ENCODE measurements at regions not wholly inside any gene's neighbourhood (a gene's known extent, or its start where the extent isn't known, plus 50 kb on each side); places are given as distances from the start of the nearest gene placed in this dataset.

DNA sequence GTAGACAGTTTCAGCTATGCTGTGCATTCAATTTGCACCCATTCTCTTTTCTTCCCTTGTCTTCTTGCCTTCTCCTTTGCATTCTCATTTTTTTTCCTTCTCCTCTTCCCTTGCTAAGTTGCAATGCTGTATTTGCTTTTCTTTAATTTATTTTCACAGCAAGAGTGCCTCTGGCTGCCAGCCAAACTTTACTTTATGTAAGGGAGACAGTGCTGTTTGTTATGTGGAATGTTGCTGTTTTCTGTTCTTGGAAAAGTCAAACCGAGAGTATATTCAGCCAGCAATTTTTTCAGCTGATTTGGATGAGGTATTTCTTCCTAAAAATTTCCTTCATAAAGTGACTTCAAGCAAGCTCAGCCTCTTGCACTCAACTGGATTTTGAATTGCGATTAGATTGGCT, 1293.4 kb downstream of the ARAP2 start:
- Histone ChIP-seq H3K9me3 (no peaks in the 10 kb centered on the region), H3K27ac (no peak overlapping the region), H3K4me3 (no peak overlapping the region), H3K27me3 (no peaks in the 10 kb centered on the region), H3K36me3 (no peaks in the 10 kb centered on the region), H3K4me1 (no peaks in the 10 kb centered on the region)
- DNase-seq: no peak
- intact Hi-C loops (cut with DNase I): no loop called here
- TF ChIP-seq, protein P1, sequence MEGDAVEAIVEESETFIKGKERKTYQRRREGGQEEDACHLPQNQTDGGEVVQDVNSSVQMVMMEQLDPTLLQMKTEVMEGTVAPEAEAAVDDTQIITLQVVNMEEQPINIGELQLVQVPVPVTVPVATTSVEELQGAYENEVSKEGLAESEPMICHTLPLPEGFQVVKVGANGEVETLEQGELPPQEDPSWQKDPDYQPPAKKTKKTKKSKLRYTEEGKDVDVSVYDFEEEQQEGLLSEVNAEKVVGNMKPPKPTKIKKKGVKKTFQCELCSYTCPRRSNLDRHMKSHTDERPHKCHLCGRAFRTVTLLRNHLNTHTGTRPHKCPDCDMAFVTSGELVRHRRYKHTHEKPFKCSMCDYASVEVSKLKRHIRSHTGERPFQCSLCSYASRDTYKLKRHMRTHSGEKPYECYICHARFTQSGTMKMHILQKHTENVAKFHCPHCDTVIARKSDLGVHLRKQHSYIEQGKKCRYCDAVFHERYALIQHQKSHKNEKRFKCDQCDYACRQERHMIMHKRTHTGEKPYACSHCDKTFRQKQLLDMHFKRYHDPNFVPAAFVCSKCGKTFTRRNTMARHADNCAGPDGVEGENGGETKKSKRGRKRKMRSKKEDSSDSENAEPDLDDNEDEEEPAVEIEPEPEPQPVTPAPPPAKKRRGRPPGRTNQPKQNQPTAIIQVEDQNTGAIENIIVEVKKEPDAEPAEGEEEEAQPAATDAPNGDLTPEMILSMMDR (IDR thresholded peaks at IDR 0.05): no peak
- ATAC-seq: no peak

DNA sequence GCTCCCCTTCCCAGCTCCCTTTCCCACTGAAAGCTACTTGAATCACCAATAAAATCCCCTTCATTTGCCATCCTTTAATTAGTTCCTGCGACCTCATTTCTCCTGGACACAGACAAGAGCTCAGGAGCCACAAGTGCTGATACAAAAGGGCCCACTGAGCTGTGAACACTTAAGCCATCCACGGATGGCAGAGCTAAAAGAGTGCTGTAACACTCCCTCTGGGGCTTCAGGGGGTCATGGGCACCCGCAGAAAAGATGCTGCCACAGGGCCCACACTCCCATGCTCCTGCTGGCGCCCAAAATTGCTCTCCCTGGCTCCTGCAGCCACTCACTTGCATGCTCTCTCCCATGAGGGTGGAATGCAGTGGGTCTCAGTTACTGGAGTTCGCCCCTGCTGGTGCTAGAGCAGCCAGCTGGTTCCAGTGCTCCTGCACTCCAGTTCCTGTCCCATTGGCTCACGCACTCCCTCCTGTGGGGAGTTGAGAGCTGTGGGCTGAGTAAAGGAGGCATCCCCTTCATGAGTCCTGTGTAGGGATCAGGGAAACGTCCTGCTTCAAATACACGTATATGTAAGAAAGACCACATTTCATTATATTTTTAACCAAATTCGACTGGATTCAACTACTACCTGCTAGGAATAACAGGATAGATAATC, 1291.0 kb downstream of the ARAP2 start:
- ATAC-seq: no peak
- Histone ChIP-seq H3K9me3 (no peaks in the 10 kb centered on the region), H3K4me1 (no peaks in the 10 kb centered on the region), H3K27ac (no peak overlapping the region), H3K4me3 (no peak overlapping the region), H3K36me3 (no peaks in the 10 kb centered on the region), H3K27me3 (no peaks in the 10 kb centered on the region)
- no peak for DNase-seq
- TF ChIP-seq, protein P1 (IDR thresholded peaks at IDR 0.05): no peak
- intact Hi-C loops (cut with DNase I): no loop called here

DNA sequence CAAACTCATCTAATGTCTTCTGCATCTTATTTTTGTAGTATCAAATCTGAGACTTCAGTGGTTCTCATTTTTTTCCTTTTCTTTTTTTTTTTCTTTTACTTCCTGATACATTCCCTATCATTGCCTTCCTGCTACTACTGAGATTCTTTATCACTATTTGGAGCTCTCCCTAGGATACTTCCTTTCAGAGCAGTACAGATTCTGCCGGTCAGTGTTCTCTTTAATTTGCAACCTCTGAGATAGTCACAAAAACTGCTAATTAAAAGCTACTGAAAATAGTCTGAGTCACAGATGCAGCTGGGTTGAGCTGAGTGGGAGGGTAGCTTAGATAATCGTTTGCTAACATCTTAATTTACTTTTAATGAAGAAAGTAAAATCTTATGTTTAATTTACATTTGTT, 1279.7 kb downstream of the ARAP2 start:
- no peak overlapping the region for H3K27ac ChIP-seq
- no peaks in the 10 kb centered on the region for H3K36me3 ChIP-seq
- H3K27me3 ChIP-seq: no peaks in the 10 kb centered on the region
- H3K9me3 ChIP-seq: no peaks in the 10 kb centered on the region
- no peak for ATAC-seq
- intact Hi-C loops (cut with DNase I): no loop called here
- H3K4me1 ChIP-seq: no peaks in the 10 kb centered on the region
- DNase-seq: no peak
- no peak overlapping the region for H3K4me3 ChIP-seq
- TF ChIP-seq, protein P1 (IDR thresholded peaks at IDR 0.05): no peak

DNA sequence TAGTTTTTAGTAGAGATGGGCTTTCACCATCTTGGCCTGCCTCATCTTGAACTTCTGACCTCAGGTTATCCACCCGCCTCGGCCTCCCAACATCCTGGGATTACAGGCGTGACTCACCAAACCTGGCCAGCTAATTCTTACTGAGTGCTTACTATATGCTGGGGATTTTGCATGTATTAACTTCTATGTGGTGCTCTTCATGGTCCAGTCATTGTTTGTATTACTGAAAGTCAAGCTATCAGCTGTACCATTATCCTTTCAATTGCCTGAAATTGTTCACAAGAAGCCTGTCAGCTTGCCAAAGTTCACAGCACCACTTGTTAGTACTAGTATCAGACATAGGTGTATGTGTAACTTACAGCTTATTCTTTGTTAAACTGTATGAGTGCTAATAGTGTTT, 1272.1 kb downstream of the ARAP2 start:
- no peaks in the 10 kb centered on the region for H3K9me3 ChIP-seq
- H3K27me3 ChIP-seq: no peaks in the 10 kb centered on the region
- ATAC-seq (no peak), DNase-seq (no peak)
- H3K27ac ChIP-seq: no peak overlapping the region
- no peaks in the 10 kb centered on the region for H3K36me3 ChIP-seq
- TF ChIP-seq, protein P1 (IDR thresholded peaks at IDR 0.05): no peak
- H3K4me3 ChIP-seq: no peak overlapping the region
- intact Hi-C loops (cut with DNase I): no loop called here
- H3K4me1 ChIP-seq: no peaks in the 10 kb centered on the region

DNA sequence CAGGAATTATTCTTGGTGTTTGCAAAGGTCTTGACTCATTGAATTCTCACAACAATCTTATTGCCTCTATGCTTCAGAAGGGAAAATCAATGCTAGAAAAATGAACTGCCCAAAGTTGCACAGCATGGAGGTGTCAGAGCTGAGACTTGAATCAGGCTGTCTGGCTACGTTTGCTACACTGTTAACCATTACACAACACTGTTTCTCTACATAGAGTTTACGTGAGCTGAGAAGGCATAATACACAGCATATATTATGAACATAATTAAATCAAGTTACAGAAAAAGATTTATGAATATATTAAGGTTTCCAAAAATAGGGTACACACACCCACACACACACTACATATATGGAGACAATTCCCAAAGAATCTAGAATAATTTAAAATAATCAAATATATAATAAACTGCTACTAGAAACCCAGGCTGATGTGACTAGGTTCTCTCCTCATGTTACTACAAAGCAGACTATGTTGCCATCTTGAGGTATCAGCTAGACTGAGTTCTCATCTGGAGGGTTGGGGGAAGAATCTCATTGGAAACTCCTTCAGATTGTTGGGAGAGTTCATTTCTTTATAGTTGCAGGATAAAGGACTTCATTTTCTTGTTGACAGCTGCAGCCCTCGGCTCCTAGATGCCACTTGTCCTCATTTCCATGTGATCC, 1270.5 kb downstream of the ARAP2 start:
- no peak for DNase-seq
- no peak overlapping the region for H3K4me3 ChIP-seq
- ATAC-seq: no peak
- TF ChIP-seq, protein P1 (IDR thresholded peaks at IDR 0.05): no peak
- no peaks in the 10 kb centered on the region for H3K9me3 ChIP-seq
- H3K4me1 ChIP-seq: no peaks in the 10 kb centered on the region
- no peaks in the 10 kb centered on the region for H3K27me3 ChIP-seq
- intact Hi-C loops (cut with DNase I): no loop called here
- no peaks in the 10 kb centered on the region for H3K36me3 ChIP-seq
- no peak overlapping the region for H3K27ac ChIP-seq
